HL-60 (cell line): ENCODE measurements at regions not wholly inside any gene's neighbourhood (a gene's known extent, or its start where the extent isn't known, plus 50 kb on each side); places are given as distances from the start of the nearest gene placed in this dataset.

Experiments used
- DNase-seq, 2 experiments: peaks; one replicate each; pipeline ENCODE4 v3.0.0-alpha.2; 2010 to 2020; ENCODE audit warnings: low read depth in 1 of 2, low spot score in 1 of 2
- H3K27ac ChIP-seq: fragments of 250-450 bp; sonication (Bioruptor Pico); replicated peaks from 2 replicates; pipeline ENCODE4 v1.5.1; 2020; ENCODE audit warnings: mild to moderate bottlenecking, moderate library complexity
- H3K27me3 ChIP-seq: fragments of 250-450 bp; sonication (Bioruptor Pico); 2 replicates; pipeline ENCODE4 v1.5.1; 2021; ENCODE audit warnings: mild to moderate bottlenecking, moderate library complexity; ENCODE audit not compliant: insufficient read depth, poor library complexity, severe bottlenecking
- H3K4me3 ChIP-seq: replicated peaks from 2 replicates; pipeline ENCODE4 v1.5.1; 2011; ENCODE audit warnings: mild to moderate bottlenecking, control low read depth, low read length; ENCODE audit not compliant: insufficient read depth
- CTCF ChIP-seq: IDR thresholded peaks from one replicate; pipeline ENCODE4 v1.5.1; 2011; ENCODE audit warnings: low read length, control low read depth, inconsistent platforms; ENCODE audit not compliant: insufficient read depth
- GABPA ChIP-seq: IDR thresholded peaks from 2 replicates; pipeline ENCODE4 v1.6.1; 2012; ENCODE audit warnings: low read depth
- POLR2AphosphoS5 ChIP-seq: IDR thresholded peaks from 2 replicates; pipeline ENCODE4 v1.6.1; 2012; ENCODE audit warnings: low read depth
- REST ChIP-seq: IDR thresholded peaks from 2 replicates; pipeline ENCODE4 v1.6.1; 2012; ENCODE audit warnings: low read depth; ENCODE audit not compliant: insufficient replicate concordance
- SPI1 ChIP-seq: IDR thresholded peaks from 2 replicates; pipeline ENCODE4 v1.6.1; 2012; ENCODE audit warnings: low read depth, mild to moderate bottlenecking, borderline replicate concordance

GRCh38 chr16:54344646-54345630, 58.4 kb upstream of the IRX3 start:
- no peak overlapping the region for H3K4me3 ChIP-seq
- no peak for DNase-seq
- TF ChIP-seq GABPA (no peak), CTCF (no peak), REST (no peak), SPI1 (no peak), POLR2AphosphoS5 (no peak)
- no peaks in the 10 kb centered on the region for H3K27me3 ChIP-seq
- no peak overlapping the region for H3K27ac ChIP-seq

- H3K27ac ChIP-seq = no peak overlapping the region
- no peak overlapping the region for H3K4me3 ChIP-seq
- DNase-seq = no peak
- TF ChIP-seq POLR2AphosphoS5 (no peak), GABPA (no peak)
- no peaks in the 10 kb centered on the region for H3K27me3 ChIP-seq
Observed at GRCh38 chr16:54342966-54343365, 56.4 kb upstream of the IRX3 start.

GRCh38 chr16:54341892-54342776, 55.5 kb upstream of the IRX3 start:
- Histone ChIP-seq H3K27me3 (no peaks in the 10 kb centered on the region), H3K27ac (no peak overlapping the region), H3K4me3 (no peak overlapping the region)
- DNase-seq = no peak
- TF ChIP-seq CTCF = no peak
- TF ChIP-seq REST = no peak
- TF ChIP-seq SPI1 = no peak
- no peak for TF ChIP-seq POLR2AphosphoS5
- no peak for TF ChIP-seq GABPA

GRCh38 chr16:54340531-54340930, 53.9 kb upstream of the IRX3 start:
- TF ChIP-seq CTCF (no peak), POLR2AphosphoS5 (no peak), REST (no peak), SPI1 (no peak), GABPA (no peak)
- H3K27ac ChIP-seq = no peak overlapping the region
- DNase-seq = no peak

More at GRCh38 chr16:54340531-54340930, 53.9 kb upstream of the IRX3 start:
- Histone ChIP-seq H3K4me3 (no peak overlapping the region), H3K27me3 (no peaks in the 10 kb centered on the region)
